ENCODE measurements at regions not wholly inside any gene's neighbourhood (a gene's known extent, or its start where the extent isn't known, plus 50 kb on each side); places are given as distances from the start of the nearest gene placed in this dataset.

DNA sequence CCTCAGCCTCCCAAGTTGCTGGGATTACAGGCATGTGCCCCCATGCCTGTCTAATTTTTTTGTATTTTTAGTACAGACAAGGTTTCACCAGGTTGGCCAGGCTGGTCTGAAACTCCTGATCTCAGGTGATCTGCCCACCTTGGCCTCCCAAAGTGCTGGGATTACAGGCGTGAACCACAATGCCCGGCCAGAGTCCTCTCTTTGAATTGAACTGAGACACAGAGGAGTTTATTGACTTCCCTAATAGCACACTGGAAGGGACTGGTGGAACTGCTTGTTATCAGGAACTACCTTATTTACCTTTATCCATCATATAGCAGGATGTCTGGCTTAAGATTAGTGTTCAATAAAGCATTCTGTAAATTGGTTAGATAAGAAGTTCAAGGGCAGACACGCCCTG, 613.8 kb downstream of the EFNB2 start:
- no peak for TF ChIP-seq ZNF274 (IDR thresholded peaks at IDR 0.05; ENCODE audit: low read depth, low read length)
- no peak for TF ChIP-seq SUZ12 (IDR thresholded peaks at IDR 0.05; ENCODE audit: extremely low read depth, insufficient read depth, insufficient read length)
